ENCODE measurements at regions not wholly inside any gene's neighbourhood (a gene's known extent, or its start where the extent isn't known, plus 50 kb on each side); places are given as distances from the start of the nearest gene placed in this dataset.
"Not testable (repeated sequence)": the region's sequence is repeated elsewhere in the genome, so short reads cannot be mapped to it uniquely, and the experiment has no call there.

- no peak for ATAC-seq
- Mint-ChIP-seq H3K27ac (no peak overlapping the region), H3K4me1 (no peaks in the 10 kb centered on the region), H3K36me3 (no peaks in the 10 kb centered on the region), H3K4me3 (no peak overlapping the region), H3K9me3 (peaks cover 11% of the 10 kb centered on the region)
- DNase-seq (ENCODE audit: low spot score in 2 of 2) = no peak
Measured at GRCh38 chr6:140018588-140018987, 644.1 kb upstream of the CITED2 start.

GRCh38 chr6:140017470-140017869 lies 643.0 kb upstream of the CITED2 start:
- Mint-ChIP-seq H3K4me1 (no peaks in the 10 kb centered on the region), H3K36me3 (no peaks in the 10 kb centered on the region), H3K9me3 (peaks cover 11% of the 10 kb centered on the region)

GRCh38 chr6:140012150-140012549 lies 637.7 kb upstream of the CITED2 start:
- ATAC-seq (no peak), DNase-seq (ENCODE audit: low spot score in 2 of 2) (no peak)
- no peak overlapping the region for H3K4me3 Mint-ChIP-seq
- H3K4me1 Mint-ChIP-seq = no peaks in the 10 kb centered on the region
- H3K36me3 Mint-ChIP-seq = no peaks in the 10 kb centered on the region
- no peaks in the 10 kb centered on the region for H3K9me3 Mint-ChIP-seq
- H3K27ac Mint-ChIP-seq = no peak overlapping the region

More at GRCh38 chr6:140017470-140017869, 643.0 kb upstream of the CITED2 start:
- DNase-seq (ENCODE audit: low spot score in 2 of 2) (no peak), ATAC-seq (no peak)
- H3K4me3 Mint-ChIP-seq = no peak overlapping the region
- H3K27ac Mint-ChIP-seq = no peak overlapping the region

- Mint-ChIP-seq H3K9me3 (no peaks in the 10 kb centered on the region), H3K4me3 (no peak overlapping the region), H3K27ac (no peak overlapping the region), H3K4me1 (no peaks in the 10 kb centered on the region), H3K36me3 (no peaks in the 10 kb centered on the region)
- no peak for DNase-seq (ENCODE audit: low spot score in 2 of 2)
- ATAC-seq = no peak
Measured at GRCh38 chr6:140011537-140011936, 637.1 kb upstream of the CITED2 start.

- ATAC-seq = no peak
- H3K4me1 Mint-ChIP-seq = no peaks in the 10 kb centered on the region
- no peak overlapping the region for H3K4me3 Mint-ChIP-seq
- H3K27ac Mint-ChIP-seq = no peak overlapping the region
- no peaks in the 10 kb centered on the region for H3K9me3 Mint-ChIP-seq
- no peak for DNase-seq (ENCODE audit: low spot score in 2 of 2)
- no peaks in the 10 kb centered on the region for H3K36me3 Mint-ChIP-seq
Measured at GRCh38 chr6:140009286-140009685, 634.8 kb upstream of the CITED2 start.

GRCh38 chr6:140007525-140007924 lies 633.1 kb upstream of the CITED2 start:
- Mint-ChIP-seq H3K4me3 (no peak overlapping the region), H3K4me1 (no peaks in the 10 kb centered on the region), H3K9me3 (no peaks in the 10 kb centered on the region), H3K36me3 (no peaks in the 10 kb centered on the region), H3K27ac (no peak overlapping the region)
- DNase-seq (ENCODE audit: low spot score in 2 of 2) (no peak), ATAC-seq (no peak)

GRCh38 chr6:140003217-140003616 lies 628.8 kb upstream of the CITED2 start:
- no peak overlapping the region for H3K4me3 Mint-ChIP-seq
- H3K36me3 Mint-ChIP-seq = no peaks in the 10 kb centered on the region
- DNase-seq (ENCODE audit: low spot score in 2 of 2) (no peak), ATAC-seq (no peak)
- no peaks in the 10 kb centered on the region for H3K9me3 Mint-ChIP-seq
- no peak overlapping the region for H3K27ac Mint-ChIP-seq
- H3K4me1 Mint-ChIP-seq = no peaks in the 10 kb centered on the region

GRCh38 chr6:140002396-140003022 lies 628.1 kb upstream of the CITED2 start:
- Mint-ChIP-seq H3K9me3 (no peaks in the 10 kb centered on the region), H3K4me1 (no peaks in the 10 kb centered on the region), H3K36me3 (no peaks in the 10 kb centered on the region), H3K4me3 (no peak overlapping the region), H3K27ac (no peak overlapping the region)
- ATAC-seq (no peak), DNase-seq (ENCODE audit: low spot score in 2 of 2) (no peak)

GRCh38 chr6:140001821-140002341 lies 627.4 kb upstream of the CITED2 start:
- no peak overlapping the region for H3K27ac Mint-ChIP-seq
- ATAC-seq = no peak

GRCh38 chr6:140001005-140001404 lies 626.6 kb upstream of the CITED2 start:
- Mint-ChIP-seq H3K27ac (no peak overlapping the region), H3K4me3 (no peak overlapping the region), H3K36me3 (no peaks in the 10 kb centered on the region), H3K4me1 (no peaks in the 10 kb centered on the region), H3K9me3 (no peaks in the 10 kb centered on the region)
- no peak for ATAC-seq
- DNase-seq (ENCODE audit: low spot score in 2 of 2) = no peak

More at GRCh38 chr6:140001821-140002341, 627.4 kb upstream of the CITED2 start:
- H3K4me1 Mint-ChIP-seq = no peaks in the 10 kb centered on the region
- no peaks in the 10 kb centered on the region for H3K36me3 Mint-ChIP-seq
- no peak for DNase-seq (ENCODE audit: low spot score in 2 of 2)
- H3K4me3 Mint-ChIP-seq = no peak overlapping the region
- no peaks in the 10 kb centered on the region for H3K9me3 Mint-ChIP-seq

GRCh38 chr6:139999661-140000060 lies 625.2 kb upstream of the CITED2 start:
- not testable (repeated sequence) for H3K9me3 Mint-ChIP-seq; ATAC-seq; H3K36me3 Mint-ChIP-seq; H3K27ac Mint-ChIP-seq; H3K4me3 Mint-ChIP-seq; H3K4me1 Mint-ChIP-seq; DNase-seq (ENCODE audit: low spot score in 2 of 2)

- not testable (repeated sequence) for H3K27ac Mint-ChIP-seq; H3K36me3 Mint-ChIP-seq; H3K4me1 Mint-ChIP-seq; DNase-seq (ENCODE audit: low spot score in 2 of 2); H3K4me3 Mint-ChIP-seq; ATAC-seq; H3K9me3 Mint-ChIP-seq
Measured at GRCh38 chr6:139998478-139998877, 624.0 kb upstream of the CITED2 start.

- H3K9me3 Mint-ChIP-seq = no peaks in the 10 kb centered on the region
- H3K4me1 Mint-ChIP-seq = no peaks in the 10 kb centered on the region
- no peak overlapping the region for H3K27ac Mint-ChIP-seq
- DNase-seq (ENCODE audit: low spot score in 2 of 2) = no peak
- H3K4me3 Mint-ChIP-seq = no peak overlapping the region
- no peak for ATAC-seq
- no peaks in the 10 kb centered on the region for H3K36me3 Mint-ChIP-seq
Measured at GRCh38 chr6:139996253-139996834, 621.9 kb upstream of the CITED2 start.

- DNase-seq (ENCODE audit: low spot score in 2 of 2) = no peak
- no peak overlapping the region for H3K4me3 Mint-ChIP-seq
- no peaks in the 10 kb centered on the region for H3K9me3 Mint-ChIP-seq
- H3K4me1 Mint-ChIP-seq = no peaks in the 10 kb centered on the region
- no peak overlapping the region for H3K27ac Mint-ChIP-seq
- ATAC-seq = no peak
- H3K36me3 Mint-ChIP-seq = no peaks in the 10 kb centered on the region
Measured at GRCh38 chr6:139994998-139995397, 620.5 kb upstream of the CITED2 start.

GRCh38 chr6:139990856-139991465 lies 616.5 kb upstream of the CITED2 start:
- ATAC-seq (no peak), DNase-seq (ENCODE audit: low spot score in 2 of 2) (no peak)
- Mint-ChIP-seq H3K4me1 (no peaks in the 10 kb centered on the region), H3K36me3 (no peaks in the 10 kb centered on the region), H3K9me3 (no peaks in the 10 kb centered on the region), H3K27ac (no peak overlapping the region), H3K4me3 (no peak overlapping the region)
